ENCODE measurements at regions not wholly inside any gene's neighbourhood (a gene's known extent, or its start where the extent isn't known, plus 50 kb on each side); places are given as distances from the start of the nearest gene placed in this dataset.

GRCh38 chr20:57087705-57088104, 178.7 kb downstream of the BMP7 start:
- Histone ChIP-seq H3K4me1 (ENCODE audit: insufficient read depth, low read length, severe bottlenecking) (peaks cover 9% of the 10 kb centered on the region), H3K9ac (ENCODE audit: low read length) (no peak overlapping the region), H2AFZ (ENCODE audit: low read length) (no peak overlapping the region), H3K4me3 (ENCODE audit: low read depth, low read length, poor library complexity, severe bottlenecking) (no peak overlapping the region), H3K27me3 (ENCODE audit: insufficient read depth, low read length) (peaks cover 8% of the 10 kb centered on the region; the same call in 1 of the 2 replicates), H3K9me3 (ENCODE audit: low read length) (no peaks in the 10 kb centered on the region), H4K20me1 (ENCODE audit: insufficient read depth, low read length) (no peaks in the 10 kb centered on the region), H3K79me2 (ENCODE audit: insufficient read depth, low read length) (no peaks in the 10 kb centered on the region), H3K36me3 (ENCODE audit: insufficient read depth, low read length) (no peaks in the 10 kb centered on the region), H3K4me2 (ENCODE audit: low read length) (no peak overlapping the region), H3K9me2 (ENCODE audit: low read depth, low read length) (no peaks in the 10 kb centered on the region), H3K27ac (ENCODE audit: low read depth, low read length, poor library complexity, severe bottlenecking) (no peak overlapping the region), H3F3A (ENCODE audit: insufficient read depth, low read length) (no peaks in the 10 kb centered on the region)
- TF ChIP-seq EZH2 (IDR thresholded peaks at IDR 0.05; ENCODE audit: borderline replicate concordance, low read length) (no peak), CTCF (IDR thresholded peaks at IDR 0.05; ENCODE audit: low read length) (no peak)

- H3K9me2 ChIP-seq (ENCODE audit: low read depth, low read length), result no peaks in the 10 kb centered on the region
- H3K4me1 ChIP-seq (ENCODE audit: insufficient read depth, low read length, severe bottlenecking), result peaks cover 9% of the 10 kb centered on the region
- no peaks in the 10 kb centered on the region for H3K36me3 ChIP-seq (ENCODE audit: insufficient read depth, low read length)
- H3K27me3 ChIP-seq (ENCODE audit: insufficient read depth, low read length), result peaks cover 8% of the 10 kb centered on the region; the same call in 1 of the 2 replicates
- H2AFZ ChIP-seq (ENCODE audit: low read length), result no peak overlapping the region
- TF ChIP-seq CTCF (IDR thresholded peaks at IDR 0.05; ENCODE audit: low read length) (no peak), EZH2 (IDR thresholded peaks at IDR 0.05; ENCODE audit: borderline replicate concordance, low read length) (no peak)
- H4K20me1 ChIP-seq (ENCODE audit: insufficient read depth, low read length), result no peaks in the 10 kb centered on the region
- no peak overlapping the region for H3K27ac ChIP-seq (ENCODE audit: low read depth, low read length, poor library complexity, severe bottlenecking)
- H3K4me2 ChIP-seq (ENCODE audit: low read length), result no peak overlapping the region
- no peaks in the 10 kb centered on the region for H3K9me3 ChIP-seq (ENCODE audit: low read length)
- H3K4me3 ChIP-seq (ENCODE audit: low read depth, low read length, poor library complexity, severe bottlenecking), result no peak overlapping the region
- H3F3A ChIP-seq (ENCODE audit: insufficient read depth, low read length), result no peaks in the 10 kb centered on the region
- no peaks in the 10 kb centered on the region for H3K79me2 ChIP-seq (ENCODE audit: insufficient read depth, low read length)
- no peak overlapping the region for H3K9ac ChIP-seq (ENCODE audit: low read length)
Measured at GRCh38 chr20:57088436-57088835, 178.0 kb downstream of the BMP7 start.

- no peak overlapping the region for H3K27ac ChIP-seq (ENCODE audit: low read depth, low read length, poor library complexity, severe bottlenecking)
- H3K4me3 ChIP-seq (ENCODE audit: low read depth, low read length, poor library complexity, severe bottlenecking), result no peak overlapping the region
- no peak overlapping the region for H3K9ac ChIP-seq (ENCODE audit: low read length)
- peaks cover 8% of the 10 kb centered on the region; the same call in 1 of the 2 replicates for H3K27me3 ChIP-seq (ENCODE audit: insufficient read depth, low read length)
- H3K9me2 ChIP-seq (ENCODE audit: low read depth, low read length), result no peaks in the 10 kb centered on the region
- H3K36me3 ChIP-seq (ENCODE audit: insufficient read depth, low read length), result no peaks in the 10 kb centered on the region
- H2AFZ ChIP-seq (ENCODE audit: low read length), result no peak overlapping the region
- H3K79me2 ChIP-seq (ENCODE audit: insufficient read depth, low read length), result no peaks in the 10 kb centered on the region
- no peak for TF ChIP-seq EZH2 (IDR thresholded peaks at IDR 0.05; ENCODE audit: borderline replicate concordance, low read length)
- peak; percentile 95 for TF ChIP-seq CTCF (IDR thresholded peaks at IDR 0.05; ENCODE audit: low read length)
- no peak overlapping the region for H3K4me2 ChIP-seq (ENCODE audit: low read length)
- H3F3A ChIP-seq (ENCODE audit: insufficient read depth, low read length), result no peaks in the 10 kb centered on the region
- H3K9me3 ChIP-seq (ENCODE audit: low read length), result no peaks in the 10 kb centered on the region
- peaks cover 9% of the 10 kb centered on the region for H3K4me1 ChIP-seq (ENCODE audit: insufficient read depth, low read length, severe bottlenecking)
- no peaks in the 10 kb centered on the region for H4K20me1 ChIP-seq (ENCODE audit: insufficient read depth, low read length)
Measured at GRCh38 chr20:57089699-57090144, 176.7 kb downstream of the BMP7 start.
